ENCODE measurements at regions not wholly inside any gene's neighbourhood (a gene's known extent, or its start where the extent isn't known, plus 50 kb on each side); places are given as distances from the start of the nearest gene placed in this dataset.

- DNase-seq = no peak
Measured at GRCh38 chr5:5930561-5930960, 447.8 kb downstream of the MED10 start.

- DNase-seq = no peak
Measured at GRCh38 chr5:5929291-5930020, 448.9 kb downstream of the MED10 start.

GRCh38 chr5:5925191-5925590 lies 453.2 kb downstream of the MED10 start:
- DNase-seq = no peak

GRCh38 chr5:5919411-5919810 lies 458.9 kb downstream of the MED10 start:
- DNase-seq = no peak

GRCh38 chr5:5906778-5907177 lies 471.6 kb downstream of the MED10 start:
- no peak for DNase-seq

GRCh38 chr5:5905186-5905585 lies 473.2 kb downstream of the MED10 start:
- DNase-seq = no peak

GRCh38 chr5:5904113-5904512 lies 474.2 kb downstream of the MED10 start:
- DNase-seq = no peak

- DNase-seq = no peak
Measured at GRCh38 chr5:5902678-5903646, 475.4 kb downstream of the MED10 start.

- DNase-seq = no peak
Measured at GRCh38 chr5:5900350-5900749, 477.9 kb downstream of the ICE1 start.

- DNase-seq = no peak
Measured at GRCh38 chr5:5899716-5900115, 477.2 kb downstream of the ICE1 start.

GRCh38 chr5:5888284-5888683 lies 465.8 kb downstream of the ICE1 start:
- DNase-seq = no peak

GRCh38 chr5:5887833-5888232 lies 465.4 kb downstream of the ICE1 start:
- DNase-seq = no peak

GRCh38 chr5:5886812-5887486 lies 464.5 kb downstream of the ICE1 start:
- DNase-seq = no peak

GRCh38 chr5:5886353-5886752 lies 463.9 kb downstream of the ICE1 start:
- DNase-seq = no peak

GRCh38 chr5:5885782-5886181 lies 463.3 kb downstream of the ICE1 start:
- no peak for DNase-seq

GRCh38 chr5:5884593-5884992 lies 462.1 kb downstream of the ICE1 start:
- no peak for DNase-seq

- DNase-seq = no peak
Measured at GRCh38 chr5:5883562-5883961, 461.1 kb downstream of the ICE1 start.

GRCh38 chr5:5883146-5883545 lies 460.7 kb downstream of the ICE1 start:
- no peak for DNase-seq

GRCh38 chr5:5882706-5883105 lies 460.2 kb downstream of the ICE1 start:
- DNase-seq = no peak

- no peak for DNase-seq
Measured at GRCh38 chr5:5881294-5881693, 458.8 kb downstream of the ICE1 start.

- no peak for DNase-seq
Measured at GRCh38 chr5:5880077-5880763, 457.7 kb downstream of the ICE1 start.

- DNase-seq = no peak
Measured at GRCh38 chr5:5857396-5857795, 434.9 kb downstream of the ICE1 start.

GRCh38 chr5:5854087-5854486 lies 431.6 kb downstream of the ICE1 start:
- DNase-seq = no peak

Data from Kasumi-1 (cell line).